ENCODE measurements at regions not wholly inside any gene's neighbourhood (a gene's known extent, or its start where the extent isn't known, plus 50 kb on each side); places are given as distances from the start of the nearest gene placed in this dataset.

DNA sequence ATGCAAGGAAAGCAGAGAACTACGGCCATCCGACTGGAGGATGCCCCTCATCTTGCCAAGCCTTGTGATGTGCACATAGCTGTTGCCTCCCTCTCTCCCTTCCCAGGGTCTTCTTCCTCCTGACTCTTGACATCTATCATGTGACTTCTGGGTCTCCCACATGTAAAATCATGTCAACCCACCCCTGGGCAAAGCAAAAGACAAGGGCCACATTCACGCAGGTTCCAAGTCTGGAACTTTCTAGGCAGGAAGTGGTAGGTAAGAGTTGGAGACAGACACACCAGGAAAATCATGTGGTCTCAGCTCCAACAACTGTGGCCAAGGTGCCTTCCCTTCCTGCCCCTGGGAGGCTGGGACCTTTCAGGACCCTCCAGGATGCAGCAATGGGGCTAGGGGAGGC lies 187.3 kb downstream of the CXCL12 start:
- TF ChIP-seq, protein P1, sequence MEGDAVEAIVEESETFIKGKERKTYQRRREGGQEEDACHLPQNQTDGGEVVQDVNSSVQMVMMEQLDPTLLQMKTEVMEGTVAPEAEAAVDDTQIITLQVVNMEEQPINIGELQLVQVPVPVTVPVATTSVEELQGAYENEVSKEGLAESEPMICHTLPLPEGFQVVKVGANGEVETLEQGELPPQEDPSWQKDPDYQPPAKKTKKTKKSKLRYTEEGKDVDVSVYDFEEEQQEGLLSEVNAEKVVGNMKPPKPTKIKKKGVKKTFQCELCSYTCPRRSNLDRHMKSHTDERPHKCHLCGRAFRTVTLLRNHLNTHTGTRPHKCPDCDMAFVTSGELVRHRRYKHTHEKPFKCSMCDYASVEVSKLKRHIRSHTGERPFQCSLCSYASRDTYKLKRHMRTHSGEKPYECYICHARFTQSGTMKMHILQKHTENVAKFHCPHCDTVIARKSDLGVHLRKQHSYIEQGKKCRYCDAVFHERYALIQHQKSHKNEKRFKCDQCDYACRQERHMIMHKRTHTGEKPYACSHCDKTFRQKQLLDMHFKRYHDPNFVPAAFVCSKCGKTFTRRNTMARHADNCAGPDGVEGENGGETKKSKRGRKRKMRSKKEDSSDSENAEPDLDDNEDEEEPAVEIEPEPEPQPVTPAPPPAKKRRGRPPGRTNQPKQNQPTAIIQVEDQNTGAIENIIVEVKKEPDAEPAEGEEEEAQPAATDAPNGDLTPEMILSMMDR (IDR thresholded peaks at IDR 0.05; ENCODE audit: insufficient read depth, low read depth, low read length) = no peak
- POLR2A ChIA-PET = no interaction called here
- Histone ChIP-seq H3K27me3 (ENCODE audit: control insufficient read depth, insufficient read depth, low read length) (0 out of 2 replicates have a peak, but pooled peaks cover 2% of the 10 kb centered on the region), H3K4me3 (ENCODE audit: low read depth, low read length) (no peak overlapping the region), H3K36me3 (ENCODE audit: control insufficient read depth, insufficient read depth, low read length) (no peaks in the 10 kb centered on the region)
- DNase-seq (ENCODE audit: low read depth) = no peak
- CTCF ChIA-PET = interaction anchor here (0.6 kb wide), 1 partner anchor 14 kb away, joined by 3 read pairs; no protein-coding TSS in a partner anchor

DNA sequence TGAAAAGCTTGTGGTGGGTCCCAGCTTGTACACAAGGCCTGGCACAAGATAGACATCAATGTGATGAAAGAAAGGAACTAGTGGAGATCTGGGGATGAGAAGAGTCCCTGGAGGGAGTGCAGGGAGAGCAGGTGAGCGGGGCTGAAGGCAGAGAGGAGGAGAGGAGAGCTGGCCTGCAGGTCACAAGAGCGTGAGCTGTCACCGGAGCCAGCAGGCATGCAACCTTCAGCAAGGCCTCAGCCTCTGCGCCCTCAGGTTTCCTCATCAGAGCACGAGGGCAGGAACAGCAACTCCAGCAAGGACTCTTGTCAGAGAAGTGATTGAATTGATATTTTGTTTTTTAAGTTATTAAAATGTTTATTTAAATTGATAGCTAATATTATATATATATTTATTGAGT lies 188.6 kb downstream of the CXCL12 start:
- 0 out of 2 replicates have a peak, but pooled peaks cover 4% of the 10 kb centered on the region for H3K27me3 ChIP-seq (ENCODE audit: control insufficient read depth, insufficient read depth, low read length)
- no peak for DNase-seq (ENCODE audit: low read depth)
- no peaks in the 10 kb centered on the region for H3K36me3 ChIP-seq (ENCODE audit: control insufficient read depth, insufficient read depth, low read length)
- H3K4me3 ChIP-seq (ENCODE audit: low read depth, low read length) = no peak overlapping the region
- POLR2A ChIA-PET = no interaction called here
- TF ChIP-seq, protein P1 (IDR thresholded peaks at IDR 0.05; ENCODE audit: insufficient read depth, low read depth, low read length) = no peak
- CTCF ChIA-PET = interaction anchor here (0.9 to 1.2 kb wide), 2 partner anchors 12 to 28 kb away, joined by 3 read pairs; no protein-coding TSS in a partner anchor

DNA sequence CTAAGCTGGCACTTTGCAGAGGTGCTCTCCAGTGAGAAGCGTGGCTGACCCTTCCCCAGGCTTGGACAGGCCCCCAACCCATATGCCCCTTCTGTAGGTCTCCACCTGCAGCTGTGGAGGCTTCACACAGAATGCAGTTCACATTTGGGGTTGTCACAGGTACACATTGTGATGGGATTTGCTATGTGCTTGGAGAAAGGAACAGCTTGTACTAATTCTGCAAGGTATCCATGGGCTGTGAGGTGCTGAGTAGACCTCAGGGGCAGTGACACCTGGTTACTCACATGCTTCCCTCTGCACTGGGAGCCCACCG lies 188.9 kb downstream of the CXCL12 start:
- Histone ChIP-seq H3K36me3 (ENCODE audit: control insufficient read depth, insufficient read depth, low read length) (no peaks in the 10 kb centered on the region), H3K27me3 (ENCODE audit: control insufficient read depth, insufficient read depth, low read length) (0 out of 2 replicates have a peak, but pooled peaks cover 4% of the 10 kb centered on the region), H3K4me3 (ENCODE audit: low read depth, low read length) (no peak overlapping the region)
- TF ChIP-seq, protein P1 (IDR thresholded peaks at IDR 0.05; ENCODE audit: insufficient read depth, low read depth, low read length) = no peak
- ChIA-PET CTCF (interaction anchor here (0.9 to 1.2 kb wide), 2 partner anchors 13 to 28 kb away, joined by 3 read pairs; no protein-coding TSS in a partner anchor), POLR2A (no interaction called here)
- DNase-seq (ENCODE audit: low read depth) = no peak

DNA sequence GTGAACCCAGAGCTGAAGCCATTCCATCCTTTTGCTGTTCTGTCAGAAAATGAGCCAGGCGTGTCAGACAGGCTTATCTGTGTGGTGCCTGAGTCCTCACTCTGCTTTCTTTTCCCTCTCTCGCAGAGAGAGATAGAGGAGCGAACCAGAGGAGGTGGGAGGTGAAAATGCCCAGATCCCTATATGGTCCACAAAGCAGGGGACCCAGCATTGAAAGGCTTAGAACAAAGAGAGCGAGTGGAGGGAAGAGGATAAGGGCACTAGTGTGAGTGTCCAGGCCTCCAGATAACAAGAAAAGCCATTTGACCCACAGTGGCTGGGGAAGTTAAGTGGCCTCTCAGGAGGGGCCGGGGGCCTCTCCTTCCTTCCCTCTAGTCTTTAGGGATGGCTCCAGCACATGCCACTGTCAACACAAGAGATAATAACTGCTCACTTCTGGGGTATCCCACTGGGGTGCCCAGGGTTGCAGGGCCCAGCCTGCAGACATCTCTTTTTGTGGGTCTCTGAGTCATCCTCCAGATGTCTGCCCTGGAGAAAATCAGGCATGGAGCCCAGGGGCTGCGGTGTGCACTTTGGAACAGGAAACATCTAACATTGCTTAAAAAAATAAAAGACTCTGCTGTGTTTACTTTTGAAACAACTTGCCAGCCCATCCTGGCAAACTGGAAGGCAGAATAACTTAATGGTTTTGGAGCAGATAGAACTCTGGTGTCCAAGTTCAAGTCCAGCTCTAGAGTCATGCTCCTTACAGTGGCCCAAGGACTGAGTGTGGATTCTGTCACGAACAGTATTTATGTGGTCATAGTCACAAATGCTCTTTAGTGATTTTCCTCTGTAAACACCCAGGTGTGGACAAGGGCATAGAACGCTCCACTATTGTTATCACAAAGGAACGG lies 189.5 kb downstream of the CXCL12 start:
- no peak overlapping the region for H3K4me3 ChIP-seq (ENCODE audit: low read depth, low read length)
- DNase-seq (ENCODE audit: low read depth) = peak; percentile 87

DNA sequence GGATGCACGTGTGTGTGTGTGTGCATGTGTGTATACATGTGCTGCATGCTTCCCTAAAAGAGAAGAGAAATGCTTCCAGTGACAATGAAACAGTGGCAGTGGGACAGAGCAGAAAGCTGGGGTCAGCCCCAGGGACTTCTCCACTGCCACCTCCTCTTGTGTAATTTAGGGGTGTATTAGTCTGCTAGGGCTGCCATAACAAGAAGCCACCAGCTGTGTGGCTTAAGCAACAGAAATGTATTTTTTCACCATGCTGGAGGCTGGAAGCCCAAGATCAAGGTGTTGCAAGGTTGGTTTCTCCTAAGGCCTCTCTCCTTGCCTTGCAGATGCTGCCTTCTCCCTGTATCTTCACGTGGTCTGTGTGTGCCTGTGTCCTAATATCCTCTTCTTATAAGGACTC lies 190.5 kb downstream of the CXCL12 start:
- no peak for DNase-seq (ENCODE audit: low read depth)
- Histone ChIP-seq H3K4me3 (ENCODE audit: low read depth, low read length) (no peak overlapping the region), H3K36me3 (ENCODE audit: control insufficient read depth, insufficient read depth, low read length) (no peaks in the 10 kb centered on the region), H3K27me3 (ENCODE audit: control insufficient read depth, insufficient read depth, low read length) (0 out of 2 replicates have a peak, but pooled peaks cover 4% of the 10 kb centered on the region)
- POLR2A ChIA-PET = no interaction called here
- TF ChIP-seq, protein P1 (IDR thresholded peaks at IDR 0.05; ENCODE audit: insufficient read depth, low read depth, low read length) = no peak
- CTCF ChIA-PET = interaction anchor here (0.8 kb wide), 1 partner anchor 658 kb away, joined by 3 read pairs; no protein-coding TSS in a partner anchor

More for the DNA sequence above, 189.5 kb downstream of the CXCL12 start:
- ChIA-PET CTCF (interaction anchor here (1.2 kb wide), 1 partner anchor 13 kb away, joined by 3 read pairs; no protein-coding TSS in a partner anchor), POLR2A (no interaction called here)
- TF ChIP-seq, protein P1 (IDR thresholded peaks at IDR 0.05; ENCODE audit: insufficient read depth, low read depth, low read length) = no peak
- Histone ChIP-seq H3K27me3 (ENCODE audit: control insufficient read depth, insufficient read depth, low read length) (0 out of 2 replicates have a peak, but pooled peaks cover 4% of the 10 kb centered on the region), H3K36me3 (ENCODE audit: control insufficient read depth, insufficient read depth, low read length) (no peaks in the 10 kb centered on the region)
